ENCODE measurements at regions not wholly inside any gene's neighbourhood (a gene's known extent, or its start where the extent isn't known, plus 50 kb on each side); places are given as distances from the start of the nearest gene placed in this dataset.

DNA sequence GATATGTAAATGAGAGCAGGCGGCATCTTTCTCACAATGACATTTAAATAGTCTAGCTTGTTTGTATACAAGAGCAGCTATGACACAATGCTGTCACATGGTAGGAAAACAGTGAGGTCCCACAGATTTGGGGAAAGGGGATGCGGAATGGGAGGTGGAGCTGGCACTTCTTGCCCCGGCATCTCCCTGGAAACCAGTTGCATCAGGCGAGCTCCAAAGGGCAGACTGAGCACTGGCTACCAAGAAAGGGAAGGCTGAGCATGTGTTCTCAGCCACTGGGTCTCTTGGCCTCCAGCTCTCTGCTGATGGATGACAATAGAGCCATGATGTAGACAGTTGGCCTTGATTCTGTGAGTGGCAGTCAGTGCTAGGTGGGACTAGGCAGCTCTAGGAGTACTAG lies 109.0 kb downstream of the UCHL1 start:
- CTCF ChIA-PET = no interaction called here

DNA sequence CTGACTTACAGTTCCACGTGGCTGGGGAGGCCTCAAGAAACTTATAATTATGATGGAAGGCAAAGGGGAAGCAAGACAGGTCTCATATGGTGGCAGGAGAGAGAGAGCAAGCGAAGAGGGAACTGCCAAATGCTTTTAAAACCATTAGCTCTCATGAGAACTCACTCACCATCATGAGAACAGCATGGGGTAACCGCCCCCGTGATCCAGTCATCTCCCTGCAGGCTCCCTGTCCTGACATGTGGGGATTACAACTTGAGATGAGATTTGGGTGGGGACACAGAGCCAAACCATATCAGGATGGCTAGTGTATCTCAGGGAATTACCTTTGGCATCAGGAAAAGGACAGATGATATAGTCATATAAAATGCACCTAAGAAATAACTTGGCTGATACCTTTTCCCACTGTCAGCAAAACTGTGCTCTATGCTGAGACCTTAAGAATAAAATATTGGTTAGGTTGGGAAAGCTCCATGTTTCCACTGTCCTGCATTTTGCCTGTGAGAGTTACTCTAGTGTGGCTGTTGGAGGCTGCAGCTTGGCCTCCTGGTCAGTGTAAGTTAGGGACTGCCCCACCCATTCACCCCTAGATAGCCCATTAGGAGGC lies 110.3 kb downstream of the UCHL1 start:
- Mint-ChIP-seq H3K4me1 (ENCODE audit: low read depth, unreplicated experiment) (peaks cover 32% of the 10 kb centered on the region), H3K36me3 (ENCODE audit: insufficient read depth, unreplicated experiment) (peaks cover 15% of the 10 kb centered on the region), H3K27me3 (ENCODE audit: unreplicated experiment) (no peaks in the 10 kb centered on the region), H3K4me3 (ENCODE audit: low read depth, unreplicated experiment) (no peak overlapping the region), H3K27ac (ENCODE audit: unreplicated experiment) (no peak overlapping the region), H3K9me3 (ENCODE audit: low read depth, unreplicated experiment) (no peaks in the 10 kb centered on the region)
- CTCF ChIA-PET = interaction anchor here (0.5 kb wide), 1 partner anchor 45 kb away, joined by 7 read pairs; no protein-coding TSS in a partner anchor
- BruUV-seq (replicated peaks) = no TSS peak
- no peak for DNase-seq
- intact Hi-C loops (cut with micrococcal nuclease; ENCODE audit: unreplicated experiment) = no loop called here
- TF ChIP-seq CTCF (IDR thresholded peaks at IDR 0.05; ENCODE audit: unreplicated experiment) = no peak

More for the DNA sequence above, 109.0 kb downstream of the UCHL1 start:
- no peaks in the 10 kb centered on the region for H3K27me3 Mint-ChIP-seq (ENCODE audit: unreplicated experiment)
- no peak overlapping the region for H3K4me3 Mint-ChIP-seq (ENCODE audit: low read depth, unreplicated experiment)
- H3K9me3 Mint-ChIP-seq (ENCODE audit: low read depth, unreplicated experiment) = no peaks in the 10 kb centered on the region
- no peak for TF ChIP-seq CTCF (IDR thresholded peaks at IDR 0.05; ENCODE audit: unreplicated experiment)
- no TSS peak for BruUV-seq (replicated peaks)
- no peak for DNase-seq
- peaks cover 28% of the 10 kb centered on the region for H3K36me3 Mint-ChIP-seq (ENCODE audit: insufficient read depth, unreplicated experiment)
- H3K4me1 Mint-ChIP-seq (ENCODE audit: low read depth, unreplicated experiment) = peaks cover 23% of the 10 kb centered on the region
- H3K27ac Mint-ChIP-seq (ENCODE audit: unreplicated experiment) = no peak overlapping the region
- intact Hi-C loops (cut with micrococcal nuclease; ENCODE audit: unreplicated experiment) = no loop called here

- CTCF ChIA-PET = no interaction called here
- Mint-ChIP-seq H3K9me3 (ENCODE audit: low read depth, unreplicated experiment) (peaks cover 3% of the 10 kb centered on the region), H3K27ac (ENCODE audit: unreplicated experiment) (no peak overlapping the region), H3K27me3 (ENCODE audit: unreplicated experiment) (no peaks in the 10 kb centered on the region), H3K4me3 (ENCODE audit: low read depth, unreplicated experiment) (no peak overlapping the region), H3K36me3 (ENCODE audit: insufficient read depth, unreplicated experiment) (peaks cover 3% of the 10 kb centered on the region), H3K4me1 (ENCODE audit: low read depth, unreplicated experiment) (peaks cover 39% of the 10 kb centered on the region)
- intact Hi-C loops (cut with micrococcal nuclease; ENCODE audit: unreplicated experiment) = no loop called here
- BruUV-seq (replicated peaks) = no TSS peak
- no peak for DNase-seq
- no peak for TF ChIP-seq CTCF (IDR thresholded peaks at IDR 0.05; ENCODE audit: unreplicated experiment)
These were observed 113.0 kb downstream of the UCHL1 start for GRCh38 chr4:41369680-41370079.

GRCh38 chr4:41373221-41373620 lies 116.5 kb downstream of the UCHL1 start:
- peaks cover under 1% of the 10 kb centered on the region for H3K36me3 Mint-ChIP-seq (ENCODE audit: insufficient read depth, unreplicated experiment)
- no peak overlapping the region for H3K4me3 Mint-ChIP-seq (ENCODE audit: low read depth, unreplicated experiment)
- DNase-seq = no peak
- H3K9me3 Mint-ChIP-seq (ENCODE audit: low read depth, unreplicated experiment) = peaks cover 3% of the 10 kb centered on the region
- H3K4me1 Mint-ChIP-seq (ENCODE audit: low read depth, unreplicated experiment) = peaks cover 32% of the 10 kb centered on the region
- no peak for TF ChIP-seq CTCF (IDR thresholded peaks at IDR 0.05; ENCODE audit: unreplicated experiment)
- H3K27me3 Mint-ChIP-seq (ENCODE audit: unreplicated experiment) = no peaks in the 10 kb centered on the region
- CTCF ChIA-PET = no interaction called here
- BruUV-seq (replicated peaks) = no TSS peak
- H3K27ac Mint-ChIP-seq (ENCODE audit: unreplicated experiment) = no peak overlapping the region
- intact Hi-C loops (cut with micrococcal nuclease; ENCODE audit: unreplicated experiment) = no loop called here
